ENCODE measurements at regions not wholly inside any gene's neighbourhood (a gene's known extent, or its start where the extent isn't known, plus 50 kb on each side); places are given as distances from the start of the nearest gene placed in this dataset.

DNA sequence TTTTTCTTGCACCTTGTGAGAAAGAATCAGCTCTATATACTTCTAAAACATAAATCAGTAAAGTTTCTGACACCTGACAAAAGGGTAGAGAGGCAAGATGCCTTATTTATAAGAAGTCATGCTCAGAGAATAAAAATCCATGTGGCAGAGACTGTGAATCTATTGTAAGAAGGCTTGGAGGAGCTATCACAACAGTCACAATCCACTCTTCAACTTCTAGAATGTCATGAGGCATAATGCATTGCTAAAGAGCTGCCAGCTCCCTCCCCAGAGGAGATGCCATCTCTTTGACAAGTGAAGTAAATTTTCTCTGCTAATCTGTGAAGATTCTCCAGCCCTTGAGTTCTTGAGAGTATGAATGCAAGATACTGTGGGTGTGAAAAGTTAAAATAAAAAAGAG, 971.2 kb upstream of the IGFBP7 start:
- H3K4me3 Mint-ChIP-seq, result no peak overlapping the region
- Histone ChIP-seq H3K4me2 (ENCODE audit: insufficient read depth, insufficient read length, low read length) (no peak overlapping the region), H3K56ac (ENCODE audit: insufficient read length, low read depth, low read length) (no peak overlapping the region), H3K9ac (ENCODE audit: extremely low read depth, insufficient read length, low read length) (no peak overlapping the region), H3K79me2 (ENCODE audit: insufficient read depth, low read length) (no peaks in the 10 kb centered on the region), H3K27me3 (ENCODE audit: insufficient read depth, low read length) (no peaks in the 10 kb centered on the region), H3K4me1 (ENCODE audit: insufficient read depth, low read length) (no peaks in the 10 kb centered on the region), H2AFZ (ENCODE audit: low read length) (no peak overlapping the region), H4K8ac (replicated peaks; ENCODE audit: insufficient read length, low read depth, low read length) (no peak overlapping the region), H2AK5ac (ENCODE audit: insufficient read length, low read length) (no peak overlapping the region), H3K79me1 (ENCODE audit: insufficient read depth, low read depth, low read length, poor library complexity, severe bottlenecking) (no peaks in the 10 kb centered on the region), H3K9me3 (ENCODE audit: control insufficient read depth, low read depth, low read length) (no peaks in the 10 kb centered on the region), H3K14ac (ENCODE audit: insufficient read depth, low read length) (no peak overlapping the region), H3K23ac (ENCODE audit: insufficient read length, low read depth, low read length) (no peak overlapping the region), H3K4ac (ENCODE audit: low read depth, low read length) (no peak overlapping the region), H3K18ac (ENCODE audit: insufficient read length, low read depth, low read length) (no peak overlapping the region), H3K27ac (ENCODE audit: insufficient read length, low read depth, low read length) (no peak overlapping the region), H4K91ac (ENCODE audit: insufficient read length, low read depth, low read length) (no peak overlapping the region), H3T11ph (ENCODE audit: low read length) (no peak overlapping the region), H2BK120ac (ENCODE audit: low read depth, low read length, poor library complexity, severe bottlenecking) (no peak overlapping the region), H3K23me2 (ENCODE audit: insufficient read length, low read depth, low read length, poor library complexity, severe bottlenecking) (no peaks in the 10 kb centered on the region), H2BK5ac (ENCODE audit: insufficient read length, low read length) (no peak overlapping the region), H4K5ac (ENCODE audit: insufficient read length, low read depth, low read length) (no peak overlapping the region), H2BK15ac (ENCODE audit: low read depth, low read length) (no peak overlapping the region), H4K20me1 (ENCODE audit: control insufficient read depth, insufficient read depth, insufficient read length) (no peaks in the 10 kb centered on the region), H2BK12ac (ENCODE audit: insufficient read length, low read depth, low read length) (no peak overlapping the region), H2BK20ac (ENCODE audit: low read depth, low read length, poor library complexity, severe bottlenecking) (no peak overlapping the region)
- H3K4me1 Mint-ChIP-seq, result peaks cover 3% of the 10 kb centered on the region in 2 experiments; a peak in 2 of 4 replicates
- no peaks in the 10 kb centered on the region; the same call in 1 of the 2 replicates for H3K27me3 Mint-ChIP-seq (ENCODE audit: low read depth)
- no peak for TF ChIP-seq CTCF (conservative IDR thresholded peaks at IDR 0.05)
- peaks cover 10 to 16% of the 10 kb centered on the region in 2 experiments for H3K9me3 Mint-ChIP-seq
- peaks cover 0 to 12% (median 4%) of the 10 kb centered on the region in 3 experiments; a peak in 4 of 7 replicates for H3K36me3 Mint-ChIP-seq (ENCODE audit: insufficient read depth in 1 of 3, low read depth in 3 of 3)
- H3K27ac Mint-ChIP-seq, result no peak overlapping the region
- DNase-seq, result no peak
